ENCODE measurements at regions not wholly inside any gene's neighbourhood (a gene's known extent, or its start where the extent isn't known, plus 50 kb on each side); places are given as distances from the start of the nearest gene placed in this dataset.

DNA sequence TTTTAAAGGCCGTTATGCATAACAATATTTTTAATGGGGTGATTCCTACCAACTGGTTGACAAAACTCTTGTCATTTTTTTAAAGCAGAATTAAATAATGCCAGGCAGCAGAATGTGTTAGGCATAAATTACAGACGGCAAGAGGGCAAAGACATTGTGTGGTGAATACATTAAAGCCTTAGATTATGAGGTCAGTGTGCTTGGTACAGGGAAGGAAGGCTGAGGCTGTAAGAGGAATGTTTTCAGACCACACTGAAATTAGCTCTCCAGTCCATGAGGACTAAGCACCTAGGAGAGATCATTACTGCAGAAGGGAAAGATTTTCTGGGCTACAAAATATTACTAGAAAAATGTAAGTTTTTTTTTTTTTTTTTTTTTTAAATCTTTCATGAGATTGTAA, 312.8 kb upstream of the PRKCQ start:
- no peaks in the 10 kb centered on the region for H3K36me3 ChIP-seq
- H3K9me3 ChIP-seq, result no peaks in the 10 kb centered on the region
- H3K4me1 ChIP-seq, result no peaks in the 10 kb centered on the region
- no peak for DNase-seq
- no peaks in the 10 kb centered on the region for H3K27me3 ChIP-seq
- no peak for TF ChIP-seq POLR2A (IDR thresholded peaks at IDR 0.05)
- TF ChIP-seq, protein P1, sequence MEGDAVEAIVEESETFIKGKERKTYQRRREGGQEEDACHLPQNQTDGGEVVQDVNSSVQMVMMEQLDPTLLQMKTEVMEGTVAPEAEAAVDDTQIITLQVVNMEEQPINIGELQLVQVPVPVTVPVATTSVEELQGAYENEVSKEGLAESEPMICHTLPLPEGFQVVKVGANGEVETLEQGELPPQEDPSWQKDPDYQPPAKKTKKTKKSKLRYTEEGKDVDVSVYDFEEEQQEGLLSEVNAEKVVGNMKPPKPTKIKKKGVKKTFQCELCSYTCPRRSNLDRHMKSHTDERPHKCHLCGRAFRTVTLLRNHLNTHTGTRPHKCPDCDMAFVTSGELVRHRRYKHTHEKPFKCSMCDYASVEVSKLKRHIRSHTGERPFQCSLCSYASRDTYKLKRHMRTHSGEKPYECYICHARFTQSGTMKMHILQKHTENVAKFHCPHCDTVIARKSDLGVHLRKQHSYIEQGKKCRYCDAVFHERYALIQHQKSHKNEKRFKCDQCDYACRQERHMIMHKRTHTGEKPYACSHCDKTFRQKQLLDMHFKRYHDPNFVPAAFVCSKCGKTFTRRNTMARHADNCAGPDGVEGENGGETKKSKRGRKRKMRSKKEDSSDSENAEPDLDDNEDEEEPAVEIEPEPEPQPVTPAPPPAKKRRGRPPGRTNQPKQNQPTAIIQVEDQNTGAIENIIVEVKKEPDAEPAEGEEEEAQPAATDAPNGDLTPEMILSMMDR (IDR thresholded peaks at IDR 0.05), result no peak
- intact Hi-C loops (cut with DNase I; ENCODE audit: low total_unique reads), result no loop called here
- H3K4me3 ChIP-seq, result no peak overlapping the region
- no peak overlapping the region for H3K27ac ChIP-seq

- no peak for DNase-seq
- no peaks in the 10 kb centered on the region for H3K9me3 ChIP-seq
- intact Hi-C loops (cut with DNase I; ENCODE audit: low total_unique reads), result no loop called here
These were observed 311.8 kb upstream of the PRKCQ start for GRCh38 chr10:6891924-6892323.

GRCh38 chr10:6889718-6890117, 309.6 kb upstream of the PRKCQ start:
- H3K9me3 ChIP-seq, result no peaks in the 10 kb centered on the region
- no peak overlapping the region for H3K4me3 ChIP-seq
- no peaks in the 10 kb centered on the region for H3K27me3 ChIP-seq
- no peaks in the 10 kb centered on the region for H3K4me1 ChIP-seq
- intact Hi-C loops (cut with DNase I; ENCODE audit: low total_unique reads), result no loop called here
- H3K27ac ChIP-seq, result no peak overlapping the region
- no peaks in the 10 kb centered on the region for H3K36me3 ChIP-seq
- TF ChIP-seq POLR2A (IDR thresholded peaks at IDR 0.05), result no peak
- TF ChIP-seq, protein P1 (IDR thresholded peaks at IDR 0.05), result no peak
- no peak for DNase-seq

More at GRCh38 chr10:6891924-6892323, 311.8 kb upstream of the PRKCQ start:
- TF ChIP-seq, protein P1 (IDR thresholded peaks at IDR 0.05), result no peak
- no peak for TF ChIP-seq POLR2A (IDR thresholded peaks at IDR 0.05)
- H3K36me3 ChIP-seq, result no peaks in the 10 kb centered on the region
- H3K27me3 ChIP-seq, result no peaks in the 10 kb centered on the region
- H3K4me3 ChIP-seq, result no peak overlapping the region
- no peak overlapping the region for H3K27ac ChIP-seq
- no peaks in the 10 kb centered on the region for H3K4me1 ChIP-seq

GRCh38 chr10:6888434-6888833, 308.4 kb upstream of the PRKCQ start:
- DNase-seq, result no peak
- no peak overlapping the region for H3K27ac ChIP-seq
- TF ChIP-seq, protein P1 (IDR thresholded peaks at IDR 0.05), result no peak
- no peak for TF ChIP-seq POLR2A (IDR thresholded peaks at IDR 0.05)
- no peaks in the 10 kb centered on the region for H3K4me1 ChIP-seq
- no peaks in the 10 kb centered on the region for H3K9me3 ChIP-seq
- intact Hi-C loops (cut with DNase I; ENCODE audit: low total_unique reads), result no loop called here
- no peaks in the 10 kb centered on the region for H3K27me3 ChIP-seq
- no peaks in the 10 kb centered on the region for H3K36me3 ChIP-seq
- no peak overlapping the region for H3K4me3 ChIP-seq

DNA sequence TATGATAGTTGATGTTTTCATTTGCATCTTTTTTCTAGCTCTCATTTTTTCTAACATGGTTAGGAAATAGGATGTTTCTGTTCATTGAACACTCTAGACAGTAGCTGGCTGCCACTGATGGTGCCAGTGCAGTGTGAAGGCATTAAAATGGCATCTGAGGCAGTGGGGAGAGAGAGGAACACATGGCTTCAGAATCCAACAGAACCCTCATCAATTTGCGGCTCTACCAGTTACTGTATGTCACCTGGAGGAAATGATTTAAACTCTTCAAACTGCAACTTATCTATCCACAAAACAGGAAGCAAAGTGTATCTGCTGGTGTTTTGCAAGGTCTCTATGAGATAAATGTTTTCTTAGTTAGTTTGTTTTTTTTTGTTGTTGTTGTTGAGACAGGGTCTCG, 305.2 kb upstream of the PRKCQ start:
- TF ChIP-seq, protein P1 (IDR thresholded peaks at IDR 0.05), result no peak
- no peak for TF ChIP-seq POLR2A (IDR thresholded peaks at IDR 0.05)
- Histone ChIP-seq H3K4me3 (no peak overlapping the region), H3K36me3 (no peaks in the 10 kb centered on the region), H3K27me3 (no peaks in the 10 kb centered on the region), H3K27ac (no peak overlapping the region), H3K4me1 (no peaks in the 10 kb centered on the region), H3K9me3 (no peaks in the 10 kb centered on the region)
- DNase-seq, result no peak
- intact Hi-C loops (cut with DNase I; ENCODE audit: low total_unique reads), result no loop called here
